H1 (cell line): ENCODE measurements at regions not wholly inside any gene's neighbourhood (a gene's known extent, or its start where the extent isn't known, plus 50 kb on each side); places are given as distances from the start of the nearest gene placed in this dataset.

Experiments used
- CTCF ChIA-PET: fragments of 300-600 bp; sonication (Branson Sonifier 250); formaldehyde crosslinking; loops from one replicate; lab custom pipeline; 2021; ENCODE audit not compliant: partially characterized antibody; lab: Charles Lee
- POLR2A ChIA-PET: fragments of 300-600 bp; sonication (Branson Sonifier 250); formaldehyde crosslinking; loops from one replicate; lab custom pipeline; 2021; ENCODE audit warnings: inconsistent platforms; ENCODE audit not compliant: partially characterized antibody; lab: Charles Lee
- DNase-seq, 2 experiments: peaks; one replicate each; pipeline versions ENCODE4 v3.0.0 to v3.0.0-alpha.2; 2010 to 2022; ENCODE audit warnings: low spot score in 2 of 2, low read depth in 1 of 2, mixed read lengths in 1 of 2
- FAIRE-seq: peaks from 2 replicates; lab custom pipeline; 2011; peaks lifted over from hg19 to GRCh38; lab: Jason Lieb, UNC
- H2AFZ ChIP-seq: 2 replicates; pipeline ENCODE4 v1.8.1; 2012; ENCODE audit warnings: low read length, inconsistent platforms
- H2AK5ac ChIP-seq: 2 replicates; pipeline ENCODE4 v1.6.1; 2013; ENCODE audit warnings: low read depth, low read length
- H2BK120ac ChIP-seq: replicated peaks from 2 replicates; pipeline ENCODE3; 2013; ENCODE audit warnings: low read depth, low read length, inconsistent platforms
- H2BK12ac ChIP-seq: 2 replicates; pipeline ENCODE4 v1.6.1; 2013; ENCODE audit warnings: low read depth, low read length
- H2BK15ac ChIP-seq: 2 replicates; pipeline ENCODE4 v1.6.1; 2013; ENCODE audit warnings: low read length
- H2BK20ac ChIP-seq: 2 replicates; pipeline ENCODE4 v1.6.1; 2013; ENCODE audit warnings: low read length
- H2BK5ac ChIP-seq: 2 replicates; pipeline ENCODE4 v1.6.1; 2013; ENCODE audit warnings: low read depth, low read length
- H3K14ac ChIP-seq: 2 replicates; pipeline ENCODE4 v1.6.1; 2013; ENCODE audit warnings: inconsistent platforms; ENCODE audit not compliant: insufficient read length
- H3K18ac ChIP-seq: 2 replicates; pipeline ENCODE4 v1.6.1; 2013; ENCODE audit warnings: low read length; ENCODE audit errors: extremely low read depth
- H3K23ac ChIP-seq: 2 replicates; pipeline ENCODE4 v1.6.1; 2013; ENCODE audit warnings: inconsistent platforms; ENCODE audit not compliant: insufficient read length
- H3K23me2 ChIP-seq: 2 replicates; pipeline ENCODE4 v1.6.1; 2013; ENCODE audit warnings: low read depth, low read length
- H3K27ac ChIP-seq: 2 replicates; pipeline ENCODE4 v1.6.1; 2011; ENCODE audit warnings: low read depth, low read length, inconsistent platforms
- H3K27me3 ChIP-seq, 4 experiments: replicated peaks in 1 of 4; 1 replicate in 1 of 4; 2 replicates in 3 of 4; pipeline versions ENCODE4 v1.6.1 to v1.8.1; 2011 to 2013; ENCODE audit warnings: low read length in 3 of 4, mild to moderate bottlenecking in 3 of 4, inconsistent platforms in 2 of 4, mixed read lengths in 2 of 4, moderate library complexity in 1 of 4; ENCODE audit not compliant: control insufficient read depth in 3 of 4, insufficient read depth in 3 of 4; ENCODE audit errors: extremely low read depth in 1 of 4
- H3K36me3 ChIP-seq, 4 experiments: 2 replicates each; pipeline versions ENCODE4 v1.6.1 to v1.8.1; 2011 to 2013; ENCODE audit warnings: mild to moderate bottlenecking in 4 of 4, low read length in 3 of 4, moderate library complexity in 2 of 4, control low read depth in 1 of 4, inconsistent platforms in 1 of 4; ENCODE audit not compliant: insufficient read depth in 4 of 4, control insufficient read depth in 2 of 4
- H3K4ac ChIP-seq: replicated peaks from 2 replicates; pipeline ENCODE3; 2013; ENCODE audit warnings: low read length, low read depth, mixed read lengths, inconsistent platforms; ENCODE audit not compliant: insufficient read length
- H3K4me1 ChIP-seq, 4 experiments: replicated peaks in 1 of 4; 1 replicate in 1 of 4; 2 replicates in 3 of 4; pipeline versions ENCODE4 v1.6.1 to v1.8.1; 2011 to 2013; ENCODE audit warnings: low read length in 3 of 4, inconsistent platforms in 2 of 4, mixed read lengths in 1 of 4; ENCODE audit not compliant: insufficient read depth in 4 of 4, control insufficient read depth in 3 of 4
- H3K4me2 ChIP-seq, 2 experiments: 2 replicates each; pipeline versions ENCODE4 v1.6.1 to v1.8.1; 2011 to 2013; ENCODE audit warnings: low read depth in 2 of 2, low read length in 2 of 2, control low read depth in 1 of 2, inconsistent platforms in 1 of 2, mild to moderate bottlenecking in 1 of 2; ENCODE audit not compliant: insufficient read depth in 1 of 2
- H3K4me3 ChIP-seq, 4 experiments: fragments of 200-600, 300-600 bp in 1 of 4; sonication (generic), shearing (Covaris generic), sonication (Bioruptor Twin) in 1 of 4; 2 replicates each; pipeline versions ENCODE4 v1.5.1 to v1.8.1; 2011 to 2016; ENCODE audit warnings: low read length in 4 of 4, low read depth in 3 of 4, control low read depth in 2 of 4, inconsistent platforms in 2 of 4, mild to moderate bottlenecking in 2 of 4, mixed read lengths in 1 of 4, moderate library complexity in 1 of 4; ENCODE audit not compliant: insufficient read depth in 2 of 4; ENCODE audit errors: extremely low read depth in 1 of 4
- H3K56ac ChIP-seq: replicated peaks from 2 replicates; pipeline ENCODE3; 2013; ENCODE audit warnings: low read depth, mild to moderate bottlenecking, mixed read lengths, low read length, inconsistent platforms; ENCODE audit not compliant: insufficient read length
- H3K79me1 ChIP-seq: 2 replicates; pipeline ENCODE4 v1.6.1; 2013; ENCODE audit warnings: low read depth, low read length, control low read depth
- H3K79me2 ChIP-seq, 2 experiments: 2 replicates each; pipeline versions ENCODE4 v1.6.1 to v1.8.1; 2012 to 2013; ENCODE audit warnings: low read length in 2 of 2, mild to moderate bottlenecking in 2 of 2, inconsistent platforms in 1 of 2; ENCODE audit not compliant: insufficient read depth in 2 of 2, control insufficient read depth in 1 of 2
- H3K9ac ChIP-seq, 4 experiments: replicated peaks in 1 of 4; 1 replicate in 1 of 4; 2 replicates in 3 of 4; pipeline versions ENCODE4 v1.6.1 to v1.8.1; 2011 to 2013; ENCODE audit warnings: low read depth in 3 of 4, low read length in 3 of 4, control low read depth in 2 of 4, mild to moderate bottlenecking in 2 of 4, moderate library complexity in 2 of 4, inconsistent platforms in 1 of 4; ENCODE audit errors: extremely low read depth in 1 of 4
- H3K9me3 ChIP-seq, 2 experiments: 2 replicates each; pipeline versions ENCODE4 v1.6.1 to v1.8.1; 2012 to 2013; ENCODE audit warnings: mild to moderate bottlenecking in 2 of 2, moderate library complexity in 2 of 2, control low read depth in 1 of 2, inconsistent platforms in 1 of 2, low read depth in 1 of 2, low read length in 1 of 2, mixed read lengths in 1 of 2; ENCODE audit not compliant: insufficient read depth in 2 of 2
- H4K20me1 ChIP-seq, 2 experiments: replicated peaks in 1 of 2; 2 replicates each; pipeline versions ENCODE3 to v1.8.1; 2011 to 2013; ENCODE audit warnings: inconsistent platforms in 2 of 2, low read length in 2 of 2, mild to moderate bottlenecking in 1 of 2; ENCODE audit not compliant: insufficient read depth in 2 of 2, control insufficient read depth in 1 of 2
- H4K5ac ChIP-seq: 2 replicates; pipeline ENCODE4 v1.6.1; 2013; ENCODE audit warnings: low read length, low read depth, mixed read lengths, inconsistent platforms; ENCODE audit not compliant: insufficient read length
- H4K8ac ChIP-seq: 2 replicates; pipeline ENCODE4 v1.8.0; 2013; ENCODE audit warnings: mild to moderate bottlenecking, moderate library complexity, low read length, inconsistent platforms; ENCODE audit not compliant: insufficient read depth; ENCODE audit errors: extremely low read depth
- H4K91ac ChIP-seq: replicated peaks from 2 replicates; pipeline ENCODE3; 2013; ENCODE audit warnings: low read length, mixed read lengths, inconsistent platforms; ENCODE audit not compliant: insufficient read length
- ZNF274 ChIP-seq: IDR thresholded peaks from 2 replicates; pipeline ENCODE4 v1.7.0; 2012; ENCODE audit warnings: low read length, borderline replicate concordance; ENCODE audit errors: extremely low read depth
- WGBS, 2 experiments: shearing (Covaris generic) in 1 of 2; methylation state at CpG; one replicate each; pipeline versions ENCODE4 v1.1.6 to v1.1.7; 2013 to 2015; ENCODE audit warnings: low lambda C conversion rate in 2 of 2, mixed read lengths in 2 of 2, inconsistent platforms in 1 of 2, low coverage in 1 of 2, missing lambda C conversion rate in 1 of 2; ENCODE audit not compliant: insufficient replicate concordance in 2 of 2, insufficient coverage in 1 of 2, insufficient read length in 1 of 2; ENCODE audit errors: extremely low coverage in 1 of 2, missing lambda C conversion rate in 1 of 2; 5-methylcytosine and 5-hydroxymethylcytosine counted together

DNA sequence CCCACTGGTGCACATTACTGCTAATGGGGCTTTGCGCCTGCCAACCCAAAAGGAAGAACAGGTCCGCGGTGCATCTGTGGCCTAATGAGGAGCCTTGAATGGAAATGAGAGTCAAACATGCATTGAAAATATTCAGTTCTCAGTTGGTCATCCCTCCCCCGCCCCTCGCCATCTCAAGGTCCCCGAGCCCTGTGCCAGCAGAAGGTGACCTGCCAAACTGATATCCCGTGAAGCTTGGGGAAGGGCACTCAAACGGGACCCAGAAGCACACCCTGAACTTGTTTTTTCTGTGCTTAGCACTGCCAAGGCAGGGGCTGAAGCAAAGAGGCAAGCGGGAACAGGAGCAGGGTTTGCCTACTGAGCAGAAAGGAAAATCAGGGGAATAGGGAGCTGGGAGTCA lies 67.9 kb upstream of the ZNF648 start:
- H3K18ac ChIP-seq = peak overlapping the region; percentile 62; the same call in 1 of the 2 replicates
- 96% methylated on average over 9 of the region's 9 CpGs; no CpG with 5 or more reads in 1 of the 2 experiments for WGBS, 2 experiments
- H2AK5ac ChIP-seq = no peak overlapping the region
- no peak overlapping the region for H3K4me2 ChIP-seq
- no peaks in the 10 kb centered on the region for H3K79me2 ChIP-seq
- FAIRE-seq = no peak
- no peaks in the 10 kb centered on the region for H3K23me2 ChIP-seq
- H3K79me1 ChIP-seq = no peaks in the 10 kb centered on the region
- 0 out of 2 replicates have a peak overlapping the region, but pooled peaks have one; percentile 13 for H2AFZ ChIP-seq
- ChIA-PET POLR2A (no interaction called here), CTCF (interaction anchor here (0.7 to 7.2 kb wide), 9 partner anchors 11 to 470 kb away, joined by 3 to 69 read pairs (median 3); no protein-coding TSS in a partner anchor)
- H3K27me3 ChIP-seq = no peaks in the 10 kb centered on the region; a peak in 1 of 7 replicates
- no peak overlapping the region for H3K9ac ChIP-seq
- no peak overlapping the region for H2BK12ac ChIP-seq
- no peak overlapping the region for H2BK20ac ChIP-seq
- no peaks in the 10 kb centered on the region for H3K36me3 ChIP-seq
- peaks cover 0 to 4% (median under 1%) of the 10 kb centered on the region in 4 experiments; a peak in 1 of 7 replicates for H3K4me1 ChIP-seq
- no peak overlapping the region for H2BK15ac ChIP-seq
- H3K4me3 ChIP-seq = no peak overlapping the region
- H4K8ac ChIP-seq = no peak overlapping the region
- H3K14ac ChIP-seq = no peak overlapping the region
- H4K91ac ChIP-seq = no peak overlapping the region
- H4K20me1 ChIP-seq = no peaks in the 10 kb centered on the region
- no peak overlapping the region for H3K4ac ChIP-seq
- no peak overlapping the region for H3K56ac ChIP-seq
- H2BK5ac ChIP-seq = no peak overlapping the region
- no peak overlapping the region for H2BK120ac ChIP-seq
- no peak overlapping the region for H3K27ac ChIP-seq
- peaks cover 8 to 9% of the 10 kb centered on the region in 2 experiments; a peak in 3 of 4 replicates for H3K9me3 ChIP-seq
- TF ChIP-seq ZNF274 = no peak
- H4K5ac ChIP-seq = no peak overlapping the region
- no peak overlapping the region for H3K23ac ChIP-seq
- no peak for DNase-seq
